ENCODE measurements at regions not wholly inside any gene's neighbourhood (a gene's known extent, or its start where the extent isn't known, plus 50 kb on each side); places are given as distances from the start of the nearest gene placed in this dataset.

GRCh38 chrX:27893871-27894270 lies 86.1 kb downstream of the MAGEB10 start (continued):
- TF ChIP-seq ERG (CRISPR knock-in tag; IDR thresholded peaks at IDR 0.05) (no peak), CBFB (CRISPR knock-in tag; IDR thresholded peaks at IDR 0.05; ENCODE audit: low read depth) (no peak), NR1H2 (CRISPR knock-in tag; IDR thresholded peaks at IDR 0.05) (no peak), JUN (CRISPR knock-in tag; IDR thresholded peaks at IDR 0.05) (no peak), ATF6 (CRISPR knock-in tag; IDR thresholded peaks at IDR 0.05) (no peak), TCF7 (CRISPR knock-in tag; IDR thresholded peaks at IDR 0.05; ENCODE audit: low read depth) (no peak)

GRCh38 chrX:27893211-27893610 lies 85.4 kb downstream of the MAGEB10 start:
- peaks cover 14% of the 10 kb centered on the region for H3K27me3 Mint-ChIP-seq (ENCODE audit: low read depth)
- H3K36me3 Mint-ChIP-seq, result no peaks in the 10 kb centered on the region
- H3K9me3 Mint-ChIP-seq, result no peaks in the 10 kb centered on the region; the same call in 1 of the 2 replicates

More at GRCh38 chrX:27893211-27893610, 85.4 kb downstream of the MAGEB10 start:
- no peak for DNase-seq (ENCODE audit: low spot score)
- ChIA-PET POLR2A (no interaction called here), CTCF (no interaction called here)
- H3K27ac Mint-ChIP-seq, result no peak overlapping the region
- no peak for TF ChIP-seq ZNF138 (CRISPR knock-in tag; conservative IDR thresholded peaks at IDR 0.05)
- TF ChIP-seq SP1 (CRISPR knock-in tag; conservative IDR thresholded peaks at IDR 0.05), result no peak
- no peak for TF ChIP-seq HMGXB4 (CRISPR knock-in tag; IDR thresholded peaks at IDR 0.05)
- TF ChIP-seq OVOL2 (CRISPR knock-in tag; IDR thresholded peaks at IDR 0.05; ENCODE audit: borderline replicate concordance), result no peak
- TF ChIP-seq ZNF532 (CRISPR knock-in tag; IDR thresholded peaks at IDR 0.05; ENCODE audit: borderline replicate concordance), result no peak
- TF ChIP-seq ESRRA (CRISPR knock-in tag; IDR thresholded peaks at IDR 0.05; ENCODE audit: borderline replicate concordance), result no peak
- no peak for TF ChIP-seq E2F5 (CRISPR knock-in tag; IDR thresholded peaks at IDR 0.05)
- TF ChIP-seq NR2C2 (CRISPR knock-in tag; IDR thresholded peaks at IDR 0.05), result no peak
- TF ChIP-seq TEAD1 (CRISPR knock-in tag; IDR thresholded peaks at IDR 0.05), result no peak
- TF ChIP-seq CBFB (CRISPR knock-in tag; IDR thresholded peaks at IDR 0.05; ENCODE audit: low read depth), result no peak
- H3K4me1 Mint-ChIP-seq, result no peaks in the 10 kb centered on the region
- no peak for ATAC-seq
- no peak overlapping the region for H3K4me3 Mint-ChIP-seq
